Neuronal stem cell (in vitro differentiated cells): ENCODE measurements at regions not wholly inside any gene's neighbourhood (a gene's known extent, or its start where the extent isn't known, plus 50 kb on each side); places are given as distances from the start of the nearest gene placed in this dataset.

Source experiments
- DNase-seq: peaks from one replicate; pipeline ENCODE4 v3.0.0-alpha.2; 2013; ENCODE audit warnings: low spot score
- H2AFZ ChIP-seq: one replicate; pipeline ENCODE4 v1.6.1; 2013; ENCODE audit warnings: mild to moderate bottlenecking, low read length, inconsistent platforms
- H2AK5ac ChIP-seq: 2 replicates; pipeline ENCODE4 v1.6.1; 2013; ENCODE audit warnings: low read depth, mild to moderate bottlenecking, inconsistent platforms, low read length, moderate library complexity, mixed read lengths
- H2BK120ac ChIP-seq: 2 replicates; pipeline ENCODE4 v1.6.1; 2013; ENCODE audit warnings: low read depth, mild to moderate bottlenecking, inconsistent platforms, low read length, moderate library complexity, mixed read lengths
- H2BK12ac ChIP-seq: one replicate; pipeline ENCODE4 v1.6.1; 2013; ENCODE audit warnings: low read length, inconsistent platforms
- H2BK15ac ChIP-seq: 2 replicates; pipeline ENCODE4 v1.6.1; 2013; ENCODE audit warnings: mild to moderate bottlenecking, low read length, inconsistent platforms, mixed read lengths
- H2BK5ac ChIP-seq: one replicate; pipeline ENCODE4 v1.6.1; 2013; ENCODE audit warnings: inconsistent platforms, mild to moderate bottlenecking, low read length, moderate library complexity
- H3K14ac ChIP-seq: one replicate; pipeline ENCODE4 v1.6.1; 2013; ENCODE audit warnings: low read length, inconsistent platforms
- H3K18ac ChIP-seq: 2 replicates; pipeline ENCODE4 v1.6.1; 2013; ENCODE audit warnings: low read length, inconsistent platforms
- H3K23ac ChIP-seq: 2 replicates; pipeline ENCODE4 v1.6.1; 2013; ENCODE audit warnings: low read depth, mild to moderate bottlenecking, mixed read lengths, low read length, inconsistent platforms; ENCODE audit not compliant: poor library complexity
- H3K27ac ChIP-seq: replicated peaks from 3 replicates; pipeline ENCODE4 v1.5.1; 2013; ENCODE audit warnings: low read length, inconsistent platforms
- H3K27me3 ChIP-seq, 3 experiments: 2 replicates each; pipeline ENCODE4 v1.6.1; 2013; ENCODE audit warnings: low read length in 3 of 3, mild to moderate bottlenecking in 2 of 3, inconsistent platforms in 1 of 3, low read depth in 1 of 3, mixed read lengths in 1 of 3, moderate library complexity in 1 of 3; ENCODE audit not compliant: control insufficient read depth in 3 of 3, insufficient read depth in 3 of 3
- H3K36me3 ChIP-seq, 2 donors: replicated peaks in 1 of 2; 2 replicates each; pipeline ENCODE4 v1.6.1; 2013; ENCODE audit warnings: low read length in 2 of 2; ENCODE audit not compliant: control insufficient read depth in 2 of 2, insufficient read depth in 2 of 2
- H3K4ac ChIP-seq: 2 replicates; pipeline ENCODE4 v1.6.1; 2013; ENCODE audit warnings: inconsistent platforms, mild to moderate bottlenecking, low read length, moderate library complexity
- H3K4me1 ChIP-seq, 2 donors: 1 replicate in 1 of 2; 2 replicates in 1 of 2; pipeline ENCODE4 v1.6.1; 2013; ENCODE audit warnings: low read length in 2 of 2, low read depth in 1 of 2; ENCODE audit not compliant: control insufficient read depth in 2 of 2, insufficient read depth in 1 of 2
- H3K4me2 ChIP-seq: one replicate; pipeline ENCODE4 v1.6.1; 2013; ENCODE audit warnings: mild to moderate bottlenecking, low read length, inconsistent platforms; ENCODE audit not compliant: insufficient read depth, poor library complexity, severe bottlenecking
- H3K4me3 ChIP-seq, 2 donors: 2 replicates each; pipeline ENCODE4 v1.5.1; 2013; ENCODE audit warnings: low read length in 2 of 2, mild to moderate bottlenecking in 2 of 2, inconsistent platforms in 1 of 2, moderate library complexity in 1 of 2
- H3K79me1 ChIP-seq: one replicate; pipeline ENCODE4 v1.6.1; 2013; ENCODE audit warnings: low read depth, mild to moderate bottlenecking, inconsistent platforms, low read length, moderate library complexity
- H3K9ac ChIP-seq: one replicate; pipeline ENCODE4 v1.6.1; 2013; ENCODE audit warnings: mild to moderate bottlenecking, low read depth, low read length, inconsistent platforms; ENCODE audit not compliant: poor library complexity
- H3K9me3 ChIP-seq, 2 donors: replicated peaks in 1 of 2; 2 replicates each; pipeline versions ENCODE3 to v1.6.1; 2013; ENCODE audit warnings: low read length in 2 of 2, mild to moderate bottlenecking in 2 of 2, inconsistent platforms in 1 of 2, low read depth in 1 of 2, mixed read lengths in 1 of 2, moderate library complexity in 1 of 2; ENCODE audit not compliant: control insufficient read depth in 2 of 2, insufficient read depth in 1 of 2
- H4K8ac ChIP-seq: one replicate; pipeline ENCODE4 v1.6.1; 2013; ENCODE audit warnings: low read depth, mild to moderate bottlenecking, inconsistent platforms, low read length, moderate library complexity
- H4K91ac ChIP-seq: one replicate; pipeline ENCODE4 v1.6.1; 2013; ENCODE audit warnings: low read length, low read depth, mild to moderate bottlenecking, inconsistent platforms; ENCODE audit not compliant: poor library complexity
- WGBS, 2 donors: extraction: QIAGEN DNeasy Blood & Tissue Kit; methylation state at CpG; one replicate each; pipeline ENCODE4 v1.1.7; 2013; ENCODE audit warnings: missing lambda C conversion rate in 2 of 2, mixed read lengths in 1 of 2; ENCODE audit not compliant: insufficient read length in 2 of 2, insufficient replicate concordance in 1 of 2; ENCODE audit errors: extremely low coverage in 2 of 2; 5-methylcytosine and 5-hydroxymethylcytosine counted together

- no peak overlapping the region for H2AK5ac ChIP-seq
Observed at GRCh38 chr15:46677491-46677890, 1039.8 kb upstream of the SEMA6D start.

GRCh38 chr15:46681901-46682300 is 1035.4 kb upstream of the SEMA6D start:
- H3K9me3 ChIP-seq: no peaks in the 10 kb centered on the region
- H2BK120ac ChIP-seq: no peak overlapping the region
- no peaks in the 10 kb centered on the region for H3K27me3 ChIP-seq
- no peak overlapping the region for H4K91ac ChIP-seq
- no peak overlapping the region for H2BK15ac ChIP-seq
- H2BK5ac ChIP-seq: no peak overlapping the region
- no peak overlapping the region for H2AK5ac ChIP-seq
- no peak overlapping the region for H3K9ac ChIP-seq
- H2BK12ac ChIP-seq: no peak overlapping the region
- H3K4me1 ChIP-seq: no peaks in the 10 kb centered on the region
- no peak overlapping the region for H3K4me3 ChIP-seq
- DNase-seq: no peak
- H3K27ac ChIP-seq: no peak overlapping the region
- H3K14ac ChIP-seq: no peak overlapping the region
- no peak overlapping the region for H3K23ac ChIP-seq
- no peak overlapping the region for H4K8ac ChIP-seq
- H3K18ac ChIP-seq: no peak overlapping the region
- H3K36me3 ChIP-seq: no peaks in the 10 kb centered on the region
- H3K4ac ChIP-seq: no peak overlapping the region
- H3K4me2 ChIP-seq: no peak overlapping the region
- WGBS, 2 donors: no CpG with 5 or more reads among the region's 1 CpG
- H2AFZ ChIP-seq: no peak overlapping the region
- no peaks in the 10 kb centered on the region for H3K79me1 ChIP-seq

More at GRCh38 chr15:46677491-46677890, 1039.8 kb upstream of the SEMA6D start:
- WGBS, 2 donors: no CpG with 5 or more reads among the region's 6 CpGs
- H3K27ac ChIP-seq: no peak overlapping the region
- H2BK5ac ChIP-seq: no peak overlapping the region
- DNase-seq: no peak
- H3K36me3 ChIP-seq: no peaks in the 10 kb centered on the region
- no peaks in the 10 kb centered on the region for H3K27me3 ChIP-seq
- no peak overlapping the region for H3K23ac ChIP-seq
- H2AFZ ChIP-seq: no peak overlapping the region
- no peak overlapping the region for H3K14ac ChIP-seq
- H2BK120ac ChIP-seq: no peak overlapping the region
- no peak overlapping the region for H2BK15ac ChIP-seq
- no peaks in the 10 kb centered on the region for H3K9me3 ChIP-seq
- no peak overlapping the region for H4K8ac ChIP-seq
- no peak overlapping the region for H3K4me3 ChIP-seq
- no peak overlapping the region for H3K9ac ChIP-seq
- H3K18ac ChIP-seq: no peak overlapping the region
- H2BK12ac ChIP-seq: no peak overlapping the region
- H3K4ac ChIP-seq: no peak overlapping the region
- H3K79me1 ChIP-seq: no peaks in the 10 kb centered on the region
- H3K4me1 ChIP-seq: no peaks in the 10 kb centered on the region
- no peak overlapping the region for H3K4me2 ChIP-seq
- no peak overlapping the region for H4K91ac ChIP-seq

- H3K36me3 ChIP-seq: no peaks in the 10 kb centered on the region
- H4K91ac ChIP-seq: no peak overlapping the region
- no peak for DNase-seq
- no peak overlapping the region for H3K14ac ChIP-seq
- no CpG with 5 or more reads among the region's 5 CpGs for WGBS, 2 donors
- H2BK120ac ChIP-seq: no peak overlapping the region
- no peaks in the 10 kb centered on the region for H3K27me3 ChIP-seq
- no peak overlapping the region for H3K9ac ChIP-seq
- no peak overlapping the region for H3K4ac ChIP-seq
- H2BK5ac ChIP-seq: no peak overlapping the region
- no peak overlapping the region for H2AK5ac ChIP-seq
- no peaks in the 10 kb centered on the region for H3K9me3 ChIP-seq
- no peak overlapping the region for H3K27ac ChIP-seq
- no peak overlapping the region for H2AFZ ChIP-seq
- no peak overlapping the region for H2BK12ac ChIP-seq
- no peak overlapping the region for H3K4me3 ChIP-seq
- H3K4me2 ChIP-seq: no peak overlapping the region
- H3K4me1 ChIP-seq: no peaks in the 10 kb centered on the region
- no peak overlapping the region for H4K8ac ChIP-seq
- H3K79me1 ChIP-seq: no peaks in the 10 kb centered on the region
- no peak overlapping the region for H3K18ac ChIP-seq
- no peak overlapping the region for H3K23ac ChIP-seq
- no peak overlapping the region for H2BK15ac ChIP-seq
Observed at GRCh38 chr15:46682969-46683791, 1034.1 kb upstream of the SEMA6D start.

GRCh38 chr15:46685096-46685495 is 1032.2 kb upstream of the SEMA6D start:
- no peak overlapping the region for H3K27ac ChIP-seq
- no peak overlapping the region for H3K9ac ChIP-seq
- no peaks in the 10 kb centered on the region for H3K27me3 ChIP-seq
- no peak overlapping the region for H3K18ac ChIP-seq
- no peak overlapping the region for H2BK12ac ChIP-seq
- no peaks in the 10 kb centered on the region for H3K4me1 ChIP-seq
- no peak overlapping the region for H3K23ac ChIP-seq
- H3K36me3 ChIP-seq: no peaks in the 10 kb centered on the region
- H4K8ac ChIP-seq: no peak overlapping the region
- no peak overlapping the region for H2AK5ac ChIP-seq
- no peak overlapping the region for H2BK5ac ChIP-seq
- H3K4me2 ChIP-seq: no peak overlapping the region
- DNase-seq: no peak
- no peaks in the 10 kb centered on the region for H3K79me1 ChIP-seq
- no peak overlapping the region for H3K4ac ChIP-seq
- H3K9me3 ChIP-seq: no peaks in the 10 kb centered on the region
- no peak overlapping the region for H3K14ac ChIP-seq
- no peak overlapping the region for H2BK120ac ChIP-seq
- no peak overlapping the region for H2BK15ac ChIP-seq
- H4K91ac ChIP-seq: no peak overlapping the region
- no CpG with 5 or more reads among the region's 1 CpG for WGBS, 2 donors
- H3K4me3 ChIP-seq: no peak overlapping the region
- H2AFZ ChIP-seq: no peak overlapping the region
